ENCODE measurements at regions not wholly inside any gene's neighbourhood (a gene's known extent, or its start where the extent isn't known, plus 50 kb on each side); places are given as distances from the start of the nearest gene placed in this dataset.
A peak's percentile ranks its signal among the peaks of the same experiment; 100 is the strongest.

- no peak for DNase-seq
These were observed 170.3 kb downstream of the ZPLD1 start for GRCh38 chr3:102605153-102605552.

DNA sequence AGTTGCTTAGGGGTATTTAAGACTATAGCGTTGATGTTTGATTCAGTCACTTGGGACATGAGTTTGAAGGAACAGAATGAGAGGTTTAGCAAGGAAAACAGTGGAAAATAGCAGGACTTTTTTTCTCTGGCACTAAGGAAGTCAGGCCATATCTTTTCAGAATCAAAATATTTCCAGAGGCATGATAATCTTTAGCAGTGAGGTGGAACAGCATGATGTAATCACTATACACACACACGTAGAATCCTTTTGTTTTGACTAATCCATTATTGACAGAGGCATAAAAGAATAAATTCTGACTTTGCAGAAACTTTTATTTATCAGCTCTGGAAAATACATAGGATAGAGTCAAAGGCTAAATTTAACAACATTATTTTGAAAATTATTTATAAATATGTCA is 174.1 kb downstream of the ZPLD1 start:
- DNase-seq, result no peak

DNA sequence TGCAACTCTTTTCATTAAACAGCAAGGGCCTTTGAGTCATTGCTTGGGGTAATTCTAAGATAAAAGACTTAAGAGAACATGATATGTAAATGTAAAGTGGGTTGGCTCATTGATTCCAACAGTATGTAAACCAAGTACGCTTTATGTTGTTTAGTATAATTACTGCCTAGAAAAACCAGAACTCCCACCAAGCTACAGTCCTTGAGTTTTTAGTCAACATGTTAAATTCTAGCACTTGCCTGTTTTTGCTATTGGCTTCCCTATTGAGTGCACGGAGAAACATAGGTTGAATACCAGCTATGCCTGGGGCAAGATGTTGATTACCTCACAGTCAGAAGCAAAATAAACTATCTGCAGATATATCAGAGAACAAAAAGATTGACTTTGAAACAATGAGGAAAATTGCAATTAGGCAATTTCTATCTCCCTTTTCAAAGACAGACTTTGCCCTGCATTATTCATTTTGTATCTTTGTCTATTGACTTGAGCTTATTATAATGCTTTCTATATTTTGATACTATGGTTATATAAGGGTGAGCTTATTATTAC is 179.3 kb downstream of the ZPLD1 start:
- no peak for DNase-seq

- no peak for DNase-seq
These were observed 179.8 kb downstream of the ZPLD1 start for GRCh38 chr3:102614585-102614984.

DNA sequence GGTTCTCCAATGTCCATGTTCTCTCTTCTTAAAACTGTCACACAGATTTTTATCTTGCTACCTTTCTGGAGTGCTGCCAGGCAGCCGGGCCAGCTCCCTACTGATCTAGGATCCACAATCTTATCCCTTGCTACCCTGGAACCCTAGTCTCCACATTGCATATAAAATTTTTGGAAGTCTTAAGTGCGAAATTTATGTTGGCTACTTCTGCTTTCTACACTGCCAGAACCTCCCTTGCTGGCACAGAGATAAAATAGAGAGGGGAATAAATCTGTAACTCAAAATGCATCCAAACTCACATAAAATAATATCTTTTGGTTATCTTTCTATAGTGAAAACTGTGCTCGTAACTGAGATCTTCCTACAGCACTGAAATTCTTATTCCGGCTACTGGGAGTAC is 182.6 kb downstream of the ZPLD1 start:
- DNase-seq, result no peak

GRCh38 chr3:102619361-102619760 is 184.5 kb downstream of the ZPLD1 start:
- no peak for DNase-seq

GRCh38 chr3:102629943-102630342 is 195.1 kb downstream of the ZPLD1 start:
- DNase-seq, result no peak

- no peak for DNase-seq
These were observed 195.7 kb downstream of the ZPLD1 start for GRCh38 chr3:102630531-102630930.

DNA sequence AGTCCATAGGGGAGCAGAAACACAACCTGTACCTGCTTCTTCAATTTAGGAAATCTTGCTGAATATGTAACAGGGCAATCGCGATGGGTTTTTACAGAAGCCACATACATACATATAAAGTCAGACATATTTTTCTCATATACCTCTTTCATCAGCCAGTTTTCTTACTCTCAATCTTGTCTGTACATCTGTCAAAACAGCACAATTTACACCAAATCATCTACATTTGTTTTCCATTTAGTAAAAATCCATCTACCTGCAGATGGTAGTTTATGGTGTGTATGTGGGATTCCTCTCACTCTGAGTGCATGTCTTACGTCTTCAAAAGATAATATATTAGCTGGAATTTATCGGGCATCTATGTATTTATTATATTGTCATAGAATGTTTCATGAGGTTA is 208.7 kb downstream of the ZPLD1 start:
- DNase-seq, result no peak

DNA sequence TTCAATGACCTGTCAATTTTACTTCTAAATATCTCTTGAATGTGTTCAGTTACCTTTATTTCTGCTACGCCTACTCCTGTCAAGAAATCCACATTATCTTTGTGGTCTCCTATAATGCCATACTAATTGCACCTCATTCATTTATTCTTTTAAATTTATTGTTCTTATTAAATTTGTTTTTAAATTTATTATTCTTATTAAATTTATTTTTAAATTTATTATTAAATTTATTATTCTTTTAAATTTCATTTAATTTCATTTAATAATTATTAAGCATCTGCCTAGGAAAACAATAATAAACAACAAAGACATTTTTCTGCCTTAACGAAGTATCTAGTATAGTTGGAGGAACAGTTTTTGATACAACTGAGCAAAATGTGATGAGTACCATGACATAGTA is 211.7 kb downstream of the ZPLD1 start:
- no peak for DNase-seq

- no peak for DNase-seq
These were observed 225.8 kb downstream of the ZPLD1 start for GRCh38 chr3:102660653-102661052.

GRCh38 chr3:102661707-102662497 is 227.1 kb downstream of the ZPLD1 start:
- DNase-seq, result no peak

DNA sequence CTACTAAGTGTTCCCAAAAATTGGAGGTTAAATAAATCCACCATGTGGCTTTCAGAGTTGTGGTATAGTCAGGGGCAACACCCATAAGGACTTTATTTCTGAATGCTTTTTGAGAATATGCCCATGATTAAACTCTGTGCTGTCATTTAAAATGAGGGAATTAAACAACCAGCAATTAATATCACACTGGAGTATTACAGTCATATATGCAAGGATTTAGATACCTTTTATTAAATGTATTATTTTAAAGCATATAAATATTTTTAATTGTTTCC is 227.6 kb downstream of the ZPLD1 start:
- no peak for DNase-seq

- DNase-seq, result no peak
These were observed 229.3 kb downstream of the ZPLD1 start for GRCh38 chr3:102664126-102664525.

DNA sequence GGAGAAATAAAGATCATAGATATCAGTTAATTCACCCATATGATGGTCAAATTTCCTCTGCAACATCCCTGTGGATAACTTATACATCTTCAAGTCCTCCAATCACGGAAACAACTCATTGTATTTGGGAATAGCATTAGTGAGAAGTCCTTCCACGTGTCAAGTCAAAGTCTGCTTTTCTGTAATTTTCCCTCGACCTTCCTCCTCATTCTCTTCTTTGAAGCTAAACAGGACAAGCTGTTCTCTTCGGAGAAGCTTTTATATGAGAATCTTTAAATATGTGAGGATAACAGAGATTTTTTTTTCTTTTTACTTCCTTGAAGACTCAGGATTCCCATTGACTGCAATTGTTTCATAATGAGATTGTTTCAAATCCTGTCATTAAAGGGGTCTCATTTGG is 230.4 kb downstream of the ZPLD1 start:
- no peak for DNase-seq

DNA sequence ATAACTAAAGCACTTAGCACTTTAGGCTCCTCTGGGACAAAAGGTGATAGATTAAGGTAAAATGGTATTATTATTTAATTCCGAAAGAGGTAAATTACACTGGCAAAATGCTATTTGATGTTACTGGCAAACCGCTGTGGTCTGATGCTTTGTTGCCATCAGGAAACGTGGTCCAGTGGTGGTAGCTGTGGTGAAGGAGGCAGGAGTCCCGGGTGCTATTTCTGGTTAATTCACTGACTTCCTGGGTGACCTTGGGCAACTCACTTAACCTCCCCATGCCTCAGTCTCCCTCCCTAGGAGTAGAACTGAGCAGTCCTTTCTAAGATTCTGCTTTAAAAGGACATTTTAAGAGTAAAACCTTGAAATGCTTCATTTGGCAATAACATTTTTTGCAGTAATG is 233.4 kb downstream of the ZPLD1 start:
- no peak for DNase-seq

GRCh38 chr3:102670986-102671385 is 236.2 kb downstream of the ZPLD1 start:
- DNase-seq, result no peak

DNA sequence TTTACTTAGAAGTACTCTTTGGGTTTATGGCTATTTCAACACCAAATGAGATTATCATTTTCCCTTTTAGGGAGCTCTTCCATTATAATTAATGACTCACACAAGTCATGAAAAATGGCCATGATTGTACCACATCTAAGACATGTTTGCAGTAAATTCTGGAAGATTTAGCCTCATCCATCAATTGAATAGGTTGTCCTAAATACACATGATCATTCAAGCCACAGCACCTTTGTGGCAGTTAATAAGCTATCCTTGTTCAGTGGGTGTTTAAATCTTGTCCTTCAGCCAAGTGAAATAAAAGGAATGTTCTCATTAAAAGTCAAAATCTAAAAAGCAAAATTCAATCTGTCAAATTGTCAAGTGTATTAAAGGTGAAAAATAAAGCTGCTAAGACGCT is 237.5 kb downstream of the ZPLD1 start:
- no peak for DNase-seq

- DNase-seq, result peak; percentile 11 to 23
These were observed 238.7 kb downstream of the ZPLD1 start for GRCh38 chr3:102673271-102674115.

DNA sequence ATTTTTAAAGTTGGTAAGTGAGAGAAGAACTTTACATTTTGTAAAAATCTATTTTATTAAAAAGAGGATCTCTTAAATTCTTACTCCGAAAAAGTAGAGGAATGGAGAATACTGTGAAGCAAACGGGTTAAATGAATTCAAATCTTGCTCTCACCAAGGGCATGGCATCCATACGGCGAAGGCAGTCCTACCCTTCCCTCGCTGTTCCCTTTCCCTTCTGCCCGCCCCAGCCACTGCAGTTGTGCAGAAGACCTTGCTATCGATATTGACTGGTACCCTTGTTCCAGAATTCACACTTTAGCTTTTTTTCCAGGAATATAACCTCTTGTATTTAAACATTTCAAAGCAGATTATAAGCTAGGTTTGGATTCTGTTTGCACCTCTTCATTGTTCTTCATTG is 239.5 kb downstream of the ZPLD1 start:
- DNase-seq, result no peak

- no peak for DNase-seq
These were observed 241.6 kb downstream of the ZPLD1 start for GRCh38 chr3:102676424-102676823.

DNA sequence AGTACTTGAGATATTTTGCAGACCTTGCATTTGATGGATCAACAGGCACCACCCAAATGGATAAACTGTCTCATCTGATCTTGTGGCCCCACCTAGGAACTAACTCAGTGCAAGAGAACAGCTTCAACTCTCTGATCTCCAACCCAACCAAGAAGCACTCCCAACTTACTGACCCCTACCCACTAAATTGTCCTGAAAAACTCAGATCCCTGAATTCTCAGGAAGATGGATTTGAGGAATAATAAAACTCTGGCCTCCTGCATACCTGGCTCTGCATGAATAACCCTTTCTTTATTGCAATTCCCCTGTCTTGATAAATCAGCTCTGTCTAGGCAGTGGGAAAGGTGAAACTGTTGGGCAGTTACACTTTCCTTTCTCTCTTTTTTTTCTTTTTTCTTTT is 247.9 kb downstream of the ZPLD1 start:
- DNase-seq, result no peak

DNA sequence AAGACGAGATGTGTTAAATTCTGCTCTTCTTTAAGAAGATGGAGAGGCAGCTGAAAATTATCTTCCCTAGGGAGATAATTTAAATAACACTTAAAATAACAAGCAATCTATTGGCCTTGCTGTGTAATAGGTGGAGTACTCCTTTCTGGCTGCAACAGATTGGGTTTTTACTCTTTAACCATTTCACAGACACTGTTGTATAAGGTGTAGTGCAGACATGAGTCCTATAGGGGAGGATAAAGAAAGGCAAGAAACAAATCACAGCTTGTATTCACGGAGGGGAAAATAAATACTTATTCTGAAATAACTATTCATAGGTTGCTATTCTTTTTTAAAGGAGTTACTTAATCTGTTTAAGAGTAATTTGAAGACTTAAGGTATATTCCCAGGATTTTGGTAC is 252.0 kb downstream of the ZPLD1 start:
- no peak for DNase-seq

GRCh38 chr3:102687851-102688555 is 253.2 kb downstream of the ZPLD1 start:
- no peak for DNase-seq
